ENCODE measurements at regions not wholly inside any gene's neighbourhood (a gene's known extent, or its start where the extent isn't known, plus 50 kb on each side); places are given as distances from the start of the nearest gene placed in this dataset.

GRCh38 chr5:104198156-104198555, 635.6 kb upstream of the NUDT12 start:
- no peak for TF ChIP-seq CTCF (IDR thresholded peaks at IDR 0.05)
- TF ChIP-seq POLR2A (IDR thresholded peaks at IDR 0.05) = no peak
